HG03457 (cell line): ENCODE measurements at regions not wholly inside any gene's neighbourhood (a gene's known extent, or its start where the extent isn't known, plus 50 kb on each side); places are given as distances from the start of the nearest gene placed in this dataset.

ENCODE experiments used
- ATAC-seq: cut with Tn5 transposase; IDR thresholded peaks from one replicate; pipeline ENCODE4 v1.9.1; 2021; ENCODE audit warnings: moderate number of reproducible peaks; ENCODE audit not compliant: unreplicated experiment

- no peak for ATAC-seq
Measured at GRCh38 chr6:14915888-14916832, 329.7 kb upstream of the JARID2 start.

- no peak for ATAC-seq
Measured at GRCh38 chr6:14917109-14917910, 328.6 kb upstream of the JARID2 start.

DNA sequence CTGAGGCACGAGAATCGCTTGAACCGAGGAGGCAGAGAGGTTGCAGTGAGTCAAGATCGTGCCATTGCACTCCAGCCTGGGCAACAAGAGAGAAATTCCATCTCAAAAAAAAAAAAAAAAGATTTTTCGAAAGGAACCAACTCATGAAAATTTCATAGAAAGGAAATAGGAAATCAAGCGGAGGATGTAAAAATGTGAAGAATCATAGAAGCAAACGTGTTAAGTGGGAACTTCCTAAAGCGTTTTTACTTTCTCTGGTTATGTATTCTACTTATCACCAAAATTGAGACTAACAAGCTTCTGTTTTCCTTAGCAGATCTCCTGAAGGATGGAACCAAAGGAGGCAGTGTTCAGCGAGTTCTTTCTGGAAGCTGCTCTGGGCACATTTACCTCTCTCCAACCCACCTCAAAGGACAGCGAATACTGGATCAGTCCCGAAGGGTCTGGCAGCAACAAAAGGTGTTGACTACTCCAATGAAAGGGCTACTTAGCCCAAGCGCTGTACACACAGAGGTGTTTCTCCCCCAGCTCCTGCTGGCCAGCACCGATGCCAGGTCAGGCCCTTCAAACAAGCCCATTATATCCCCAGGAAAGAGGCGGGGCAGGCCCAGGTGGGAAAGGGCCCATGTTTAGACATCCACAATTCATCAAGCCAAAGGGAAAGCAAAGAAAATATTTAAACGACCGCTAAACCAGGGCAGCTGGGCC, 327.5 kb upstream of the JARID2 start:
- no peak for ATAC-seq

DNA sequence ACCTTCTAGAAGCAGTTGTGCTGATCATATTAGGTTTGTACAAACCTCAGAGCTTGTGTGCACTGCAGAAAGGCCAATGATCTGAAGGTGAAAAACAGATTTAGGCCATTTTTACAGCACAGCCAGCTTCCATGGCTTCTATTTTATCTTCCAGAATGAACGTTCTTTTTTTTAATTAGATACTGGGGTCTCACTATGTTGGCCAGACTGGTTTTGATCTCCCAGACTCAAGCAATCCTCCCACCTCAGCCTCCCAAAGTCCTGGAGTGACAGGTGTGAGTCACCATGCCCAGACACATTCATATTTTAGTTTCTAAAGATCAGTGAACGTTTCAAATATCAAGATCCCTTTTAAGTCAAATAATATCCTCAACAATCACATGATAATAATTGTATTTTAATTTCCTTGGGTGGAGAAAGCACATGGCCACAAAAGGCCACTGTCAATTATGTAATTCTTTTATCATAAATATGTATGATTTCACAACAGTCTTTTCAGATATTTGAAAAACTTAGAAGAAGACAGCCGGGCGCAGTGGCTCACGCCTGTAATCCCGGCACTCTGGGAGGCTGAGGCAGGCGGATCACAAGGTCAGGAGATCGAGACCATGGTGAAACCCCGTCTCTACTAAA, 326.7 kb upstream of the JARID2 start:
- no peak for ATAC-seq

GRCh38 chr6:14920276-14920675, 325.6 kb upstream of the JARID2 start:
- ATAC-seq: no peak

DNA sequence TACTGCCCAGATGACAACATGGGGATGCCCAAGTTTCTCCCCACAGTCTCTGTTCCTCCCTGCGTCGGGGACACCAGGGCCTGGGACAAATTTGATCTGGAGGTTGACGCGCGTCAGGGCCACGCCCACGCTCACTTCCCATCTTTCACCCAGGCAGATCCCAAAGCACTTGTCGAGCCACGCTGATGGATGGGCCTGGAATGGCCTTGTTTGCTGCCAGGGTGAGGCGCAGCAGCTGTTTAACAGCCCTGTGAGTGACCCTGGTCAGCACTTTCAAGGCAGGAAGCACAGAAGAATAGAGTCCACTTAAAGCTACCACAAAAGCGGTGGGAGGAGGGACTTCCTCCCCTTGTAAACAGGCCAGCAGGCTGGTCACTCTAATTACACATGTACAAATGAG, 324.7 kb upstream of the JARID2 start:
- ATAC-seq: no peak

DNA sequence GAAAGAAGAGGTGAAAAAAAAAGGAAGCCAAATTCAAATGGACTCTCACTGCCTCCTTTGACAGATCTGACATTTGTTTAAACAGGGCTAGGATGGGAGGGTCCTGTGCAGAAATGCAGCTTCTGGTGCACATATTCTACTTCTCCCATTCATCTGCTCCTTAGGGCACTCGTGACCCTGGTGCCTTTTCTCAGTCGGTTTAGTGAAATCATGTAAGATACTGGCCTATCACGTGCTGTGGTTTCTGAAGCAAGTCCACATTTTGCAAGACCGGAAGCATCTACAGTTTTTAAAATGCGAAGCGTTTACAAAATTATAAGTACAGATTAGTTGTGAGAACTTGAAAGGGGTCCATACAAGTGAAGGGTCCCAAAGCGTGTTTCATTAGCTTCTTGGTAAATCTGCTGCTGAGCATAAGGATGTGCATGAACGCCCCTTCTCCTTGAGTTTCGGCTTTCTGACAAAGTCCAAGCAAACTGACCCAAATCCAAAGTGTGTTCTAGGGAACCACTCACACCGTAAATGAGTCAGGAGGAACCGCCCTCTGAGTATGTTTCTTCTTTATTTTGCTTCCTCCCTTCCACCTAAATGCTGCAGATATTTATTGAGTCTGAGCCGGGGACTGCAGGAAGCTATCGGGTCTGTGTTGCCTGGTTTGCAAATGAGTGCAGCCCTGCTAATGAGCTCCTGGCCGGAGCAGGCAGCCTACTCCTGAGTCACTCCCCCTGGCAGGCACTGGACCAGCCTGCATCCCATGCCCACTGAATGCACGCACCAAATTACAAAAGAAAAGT, 323.8 kb upstream of the JARID2 start:
- no peak for ATAC-seq

DNA sequence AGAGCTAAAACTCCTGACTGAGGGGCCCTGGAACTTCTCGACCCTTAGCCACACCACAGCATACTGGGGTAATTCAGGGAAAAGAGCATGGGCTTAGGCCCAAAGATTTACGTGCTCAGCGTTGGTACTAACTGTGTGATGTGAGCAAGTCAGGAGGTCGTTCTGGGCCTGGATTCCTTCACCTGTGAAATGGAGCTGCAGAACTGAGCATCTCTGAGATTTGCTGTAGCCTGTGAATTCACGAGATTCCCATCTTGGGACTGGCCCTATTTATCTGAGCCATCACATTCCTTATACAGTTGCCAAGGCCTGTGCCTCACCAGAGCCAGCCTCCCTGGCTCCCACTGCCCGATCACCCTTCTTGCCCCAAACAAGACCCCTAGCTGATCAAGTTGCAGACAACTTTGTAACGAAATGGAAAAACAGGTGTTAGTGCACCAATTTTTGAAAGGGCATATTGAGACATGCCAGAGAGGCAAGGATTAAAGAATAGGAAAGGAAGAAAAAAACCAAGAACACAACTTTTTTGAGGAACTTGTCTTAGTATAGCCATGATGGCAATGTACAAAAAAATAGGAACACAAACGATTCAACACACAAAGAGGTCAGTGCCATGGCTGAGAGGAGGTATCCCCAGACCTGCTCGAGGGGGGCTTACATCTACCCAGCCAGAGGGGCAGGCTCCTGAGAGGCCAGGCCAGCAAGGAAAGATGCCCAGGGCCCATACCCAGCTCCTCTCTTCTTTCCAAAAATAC, 323.0 kb upstream of the JARID2 start:
- ATAC-seq: no peak

DNA sequence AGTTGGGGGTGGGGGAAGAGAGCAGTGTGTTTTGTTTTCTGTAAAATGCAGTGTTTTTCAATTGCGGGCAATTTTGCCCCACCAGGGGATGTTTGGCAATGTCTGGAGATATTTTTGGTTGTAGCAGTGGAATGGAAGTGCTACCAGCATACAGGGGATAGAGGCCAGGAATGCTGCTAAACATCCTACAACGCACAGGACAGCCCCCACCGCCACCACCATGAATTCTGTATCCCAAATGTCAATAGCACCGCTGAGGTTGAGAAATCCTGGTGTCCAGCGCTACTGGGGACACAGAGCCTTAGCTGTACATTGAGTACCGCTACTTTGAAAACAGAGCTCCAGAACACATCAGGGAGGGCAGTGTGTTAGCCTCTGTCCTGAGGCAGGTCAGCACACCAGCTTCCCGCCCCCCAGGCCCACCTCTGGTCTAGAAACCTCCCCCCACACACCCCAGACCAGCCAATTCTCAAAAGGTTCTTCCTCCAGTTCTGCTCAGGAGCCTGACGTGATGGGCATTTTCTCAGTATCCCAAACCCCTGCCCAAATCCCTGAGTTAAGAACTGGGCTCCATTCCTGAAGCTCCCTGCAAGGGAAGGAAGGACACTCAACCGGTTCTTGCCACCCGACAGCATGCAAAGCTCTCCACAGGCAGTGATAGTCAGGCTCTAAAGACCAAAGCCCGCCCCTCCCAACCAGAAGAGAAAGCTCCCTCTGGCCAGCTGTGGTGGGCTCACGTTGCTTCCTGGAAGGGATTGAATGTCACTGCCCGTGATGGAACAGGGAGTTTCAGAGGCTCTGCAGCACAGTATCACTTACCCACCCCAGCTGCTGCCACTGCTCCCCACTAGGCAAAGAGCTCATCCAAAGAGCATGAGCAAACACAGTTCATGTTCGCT, 321.5 kb upstream of the JARID2 start:
- no peak for ATAC-seq

GRCh38 chr6:14925025-14925698, 320.7 kb upstream of the JARID2 start:
- no peak for ATAC-seq

- ATAC-seq: no peak
Measured at GRCh38 chr6:14925699-14926026, 320.2 kb upstream of the JARID2 start.

- no peak for ATAC-seq
Measured at GRCh38 chr6:14927398-14927797, 318.5 kb upstream of the JARID2 start.

- no peak for ATAC-seq
Measured at GRCh38 chr6:14929291-14929690, 316.6 kb upstream of the JARID2 start.

DNA sequence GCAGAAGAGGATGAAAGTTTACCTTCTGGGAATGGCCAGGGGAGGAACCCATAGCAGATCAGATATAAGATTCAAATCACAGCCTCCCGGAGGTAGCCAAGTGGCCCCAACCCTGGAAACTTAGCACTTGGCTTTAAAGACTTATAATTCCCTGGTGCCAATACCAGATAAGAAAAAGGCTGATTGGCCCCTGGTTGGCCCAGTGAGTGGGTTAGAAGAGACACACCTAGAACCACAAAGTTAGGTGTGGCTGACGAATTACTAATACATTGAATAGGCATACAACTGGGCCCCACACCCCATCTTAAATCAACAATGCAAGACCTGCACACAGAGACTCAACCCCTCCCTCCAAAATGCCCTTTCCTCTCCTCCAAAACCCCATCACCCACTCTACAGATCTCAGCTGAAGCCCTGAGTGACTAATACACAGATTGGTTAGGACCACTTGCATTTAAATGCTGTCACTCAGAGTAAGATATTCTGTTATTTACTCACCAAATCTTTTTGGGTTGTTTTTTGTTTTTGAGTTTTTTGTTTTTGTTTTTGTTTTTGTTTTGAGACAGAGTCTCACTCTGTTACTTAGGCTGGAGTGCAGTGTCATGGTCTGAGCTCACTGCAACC, 315.4 kb upstream of the JARID2 start:
- no peak for ATAC-seq

DNA sequence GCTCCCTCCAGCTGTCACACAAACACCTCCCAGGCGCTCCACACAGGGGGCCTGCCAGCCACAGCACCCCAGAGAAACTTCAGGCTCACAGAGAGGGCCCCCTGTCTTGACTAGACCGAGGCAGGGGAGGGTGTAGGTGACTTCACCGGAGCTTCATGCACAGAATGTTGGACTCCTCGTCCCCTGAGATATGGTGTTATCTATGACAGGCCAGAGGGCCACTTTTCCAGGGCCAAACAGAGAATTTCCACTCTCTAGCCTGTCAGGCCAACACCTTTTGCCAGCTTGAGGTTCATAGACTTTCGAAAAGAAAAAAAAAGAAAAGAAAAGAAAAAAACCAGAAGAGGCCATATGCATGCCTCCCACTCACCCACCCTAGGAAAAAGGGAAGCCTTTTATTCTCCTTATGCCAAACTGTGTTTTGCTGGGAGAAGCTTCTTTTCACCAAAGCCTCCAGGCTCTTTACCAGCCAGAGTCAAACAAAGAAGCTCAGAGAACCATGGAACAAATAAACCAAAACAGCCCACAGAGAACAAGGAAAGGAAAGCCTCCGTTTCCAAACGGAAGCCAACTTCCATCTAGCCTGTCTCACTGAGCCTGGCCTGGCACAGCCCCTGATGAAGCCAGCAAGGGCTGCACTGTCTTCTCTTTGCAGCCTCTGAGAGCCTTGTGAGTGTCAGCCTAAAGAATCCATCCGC, 313.2 kb upstream of the JARID2 start:
- ATAC-seq: no peak

- no peak for ATAC-seq
Measured at GRCh38 chr6:14933183-14933544, 312.7 kb upstream of the JARID2 start.

- no peak for ATAC-seq
Measured at GRCh38 chr6:14934013-14934412, 311.9 kb upstream of the JARID2 start.
